Small intestine (tissue), 7 donors: ENCODE measurements at regions not wholly inside any gene's neighbourhood (a gene's known extent, or its start where the extent isn't known, plus 50 kb on each side); places are given as distances from the start of the nearest gene placed in this dataset.

Experiments
- DNase-seq, 2 donors: peaks; one replicate each; pipeline versions ENCODE4 v3.0.0 to v3.0.0-alpha.2; 2013
- FAIRE-seq: peaks from 2 replicates; lab custom pipeline; 2012; peaks lifted over from hg19 to GRCh38; lab: Jason Lieb, UNC
- H3K27ac ChIP-seq, 3 donors: one replicate each; pipeline ENCODE4 v1.5.1; 2013; ENCODE audit warnings: low read length in 2 of 3, mild to moderate bottlenecking in 2 of 3, control low read depth in 1 of 3, inconsistent platforms in 1 of 3, low read depth in 1 of 3, moderate library complexity in 1 of 3
- H3K27me3 ChIP-seq, 3 donors: one replicate each; pipeline ENCODE4 v1.6.1; 2013; ENCODE audit warnings: low read length in 3 of 3, inconsistent platforms in 1 of 3; ENCODE audit not compliant: control insufficient read depth in 3 of 3, insufficient read depth in 3 of 3
- H3K36me3 ChIP-seq, 3 donors: one replicate each; pipeline ENCODE4 v1.6.1; 2013; ENCODE audit warnings: low read length in 3 of 3, inconsistent platforms in 1 of 3, low read depth in 1 of 3, mild to moderate bottlenecking in 1 of 3, moderate library complexity in 1 of 3; ENCODE audit not compliant: control insufficient read depth in 3 of 3, insufficient read depth in 2 of 3
- H3K4me1 ChIP-seq, 3 donors: one replicate each; pipeline ENCODE4 v1.6.1; 2013; ENCODE audit warnings: low read length in 2 of 3, inconsistent platforms in 1 of 3, low read depth in 1 of 3, mild to moderate bottlenecking in 1 of 3, moderate library complexity in 1 of 3; ENCODE audit not compliant: control insufficient read depth in 3 of 3, insufficient read depth in 2 of 3
- H3K4me3 ChIP-seq, 3 donors: one replicate each; pipeline ENCODE4 v1.5.1; 2013; ENCODE audit warnings: low read length in 3 of 3, control low read depth in 1 of 3, inconsistent platforms in 1 of 3, low read depth in 1 of 3, mild to moderate bottlenecking in 1 of 3, moderate library complexity in 1 of 3
- H3K9me3 ChIP-seq, 2 donors: one replicate each; pipeline ENCODE4 v1.6.1; 2013; ENCODE audit warnings: low read depth in 1 of 2, low read length in 1 of 2; ENCODE audit not compliant: control insufficient read depth in 2 of 2, insufficient read depth in 1 of 2
- WGBS, 3 donors: extraction: QIAGEN DNeasy Blood & Tissue Kit; methylation state at CpG; one replicate each; pipeline ENCODE4 v1.1.7; 2013; 5-methylcytosine and 5-hydroxymethylcytosine counted together
- donor health status: healthy with polysubstance abuse.
- donor health status: control.
- donor health status: control.
- donor health status: Bipolar disorder and iron deficiency.
- donor health status: healthy.

DNA sequence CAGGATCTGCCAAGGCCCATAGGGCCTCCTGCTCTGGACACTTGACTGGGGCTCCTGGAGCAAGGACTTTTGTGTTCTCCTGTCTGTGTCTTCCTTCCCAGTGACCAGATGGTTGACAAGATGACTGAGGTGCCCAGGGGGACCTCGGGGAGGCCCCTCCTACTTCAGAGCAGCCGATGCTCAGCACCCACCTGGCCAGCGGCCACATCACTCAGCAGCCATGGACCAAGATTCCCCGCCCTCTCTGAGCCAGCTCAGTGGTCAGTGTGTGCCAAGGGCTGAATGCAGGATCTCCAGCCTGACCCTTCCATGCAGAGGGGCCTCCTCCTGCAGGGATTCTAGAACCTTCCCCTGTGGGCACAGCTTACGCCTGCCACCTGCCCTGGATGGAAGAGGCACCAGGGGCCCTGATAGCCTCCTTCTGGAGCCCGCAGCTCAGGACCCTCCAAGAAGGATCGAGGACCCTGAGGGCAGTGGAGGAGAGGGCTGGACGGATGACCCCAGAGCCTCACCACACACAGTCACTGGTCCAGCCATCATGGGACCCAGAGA lies 87.4 kb upstream of the GPC1 start:
- no peak for FAIRE-seq
- no peak for DNase-seq
- Histone ChIP-seq H3K36me3 (no peaks in the 10 kb centered on the region), H3K4me1 (no peaks in the 10 kb centered on the region), H3K27ac (no peak overlapping the region), H3K9me3 (peaks cover 0 to 10% of the 10 kb centered on the region in 2 donors), H3K4me3 (no peak overlapping the region), H3K27me3 (no peaks in the 10 kb centered on the region)
- 68 to 80% (median 75%) methylated on average over 7 to 8 of the region's 8 CpGs for WGBS, 3 donors

DNA sequence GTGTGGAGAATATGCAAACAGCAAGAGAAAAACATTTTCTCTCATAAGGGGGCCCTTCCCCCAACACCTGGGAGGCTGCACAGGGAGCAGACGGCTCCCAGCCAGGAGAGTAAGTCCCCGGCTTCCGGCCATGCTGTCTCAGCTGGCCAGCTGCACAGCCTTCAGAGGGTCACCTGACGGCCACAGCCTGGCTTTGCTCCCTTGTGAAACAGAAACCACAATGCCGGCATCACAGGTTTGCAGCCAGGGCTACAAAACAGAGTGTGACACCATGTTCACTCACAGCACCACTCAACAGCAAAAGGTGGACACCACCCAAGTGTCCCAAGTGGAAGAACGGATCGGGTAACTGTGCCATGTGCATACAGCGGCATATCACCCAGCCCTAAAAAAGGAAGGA lies 86.9 kb upstream of the GPC1 start:
- no peaks in the 10 kb centered on the region for H3K4me1 ChIP-seq
- DNase-seq (no peak), FAIRE-seq (no peak)
- 52 to 71% (median 52%) methylated on average over 8 of the region's 8 CpGs for WGBS, 3 donors
- no peak overlapping the region for H3K27ac ChIP-seq
- peaks cover 0 to 10% of the 10 kb centered on the region in 2 donors for H3K9me3 ChIP-seq
- no peaks in the 10 kb centered on the region for H3K36me3 ChIP-seq
- H3K4me3 ChIP-seq: no peak overlapping the region
- no peaks in the 10 kb centered on the region for H3K27me3 ChIP-seq

DNA sequence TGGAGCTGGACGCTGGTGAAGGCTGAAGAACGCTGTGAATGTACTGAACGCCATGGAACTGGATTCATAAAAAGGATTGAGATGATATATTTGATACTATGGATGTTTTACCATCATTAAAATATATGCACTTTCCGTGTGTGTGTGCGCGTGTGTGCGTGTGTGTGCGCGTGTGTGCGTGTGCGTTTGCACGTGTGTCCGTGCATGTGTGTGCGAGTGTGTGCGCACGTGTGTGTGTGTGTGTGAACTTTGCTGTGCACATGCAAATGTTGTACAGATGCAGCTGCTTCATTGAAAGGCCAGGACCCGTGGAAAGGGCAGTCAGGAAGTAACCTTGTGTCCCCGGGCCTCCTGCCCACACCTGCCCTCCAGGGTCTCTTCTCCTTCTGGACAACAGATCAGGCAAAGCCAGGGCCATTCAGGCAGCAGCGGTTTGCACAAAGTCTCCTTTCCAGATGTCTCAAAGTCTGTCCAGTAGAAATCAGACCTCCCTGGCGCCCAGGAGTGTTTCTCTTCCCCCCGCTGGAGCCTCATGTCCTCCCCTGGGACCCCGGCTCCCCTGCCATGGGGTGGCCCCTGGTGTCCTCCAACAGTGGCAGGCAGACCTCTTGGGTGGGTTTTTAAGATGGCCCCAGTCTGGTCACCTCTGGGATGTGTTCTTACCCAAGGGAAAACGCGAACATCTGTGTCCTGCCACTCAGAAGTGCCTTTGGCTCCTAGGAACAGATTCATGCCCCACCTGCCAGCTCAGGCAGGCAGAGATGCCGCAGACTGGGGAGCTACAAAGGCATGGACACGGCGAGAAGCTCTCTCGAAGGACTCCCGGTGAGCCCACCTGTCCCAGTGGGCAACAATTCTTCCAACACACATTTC lies 86.1 kb upstream of the GPC1 start:
- H3K4me1 ChIP-seq: no peaks in the 10 kb centered on the region
- FAIRE-seq: no peak
- H3K4me3 ChIP-seq: no peak overlapping the region
- H3K9me3 ChIP-seq: peaks cover 0 to 10% of the 10 kb centered on the region in 2 donors
- no peaks in the 10 kb centered on the region for H3K36me3 ChIP-seq
- no peak for DNase-seq
- 78 to 82% (median 80%) methylated on average over 29 of the region's 29 CpGs for WGBS, 3 donors
- no peaks in the 10 kb centered on the region for H3K27me3 ChIP-seq
- no peak overlapping the region for H3K27ac ChIP-seq

- Histone ChIP-seq H3K27ac (no peak overlapping the region), H3K4me1 (no peaks in the 10 kb centered on the region), H3K9me3 (peaks cover 0 to 7% of the 10 kb centered on the region in 2 donors), H3K36me3 (no peaks in the 10 kb centered on the region), H3K4me3 (no peak overlapping the region), H3K27me3 (no peaks in the 10 kb centered on the region)
- whole genome bisulfite sequencing, 3 donors: 89 to 91% (median 90%) methylated on average over 8 of the region's 8 CpGs
- FAIRE-seq (no peak), DNase-seq (no peak)
Observed at GRCh38 chr2:240350006-240350355, 85.5 kb upstream of the GPC1 start.

DNA sequence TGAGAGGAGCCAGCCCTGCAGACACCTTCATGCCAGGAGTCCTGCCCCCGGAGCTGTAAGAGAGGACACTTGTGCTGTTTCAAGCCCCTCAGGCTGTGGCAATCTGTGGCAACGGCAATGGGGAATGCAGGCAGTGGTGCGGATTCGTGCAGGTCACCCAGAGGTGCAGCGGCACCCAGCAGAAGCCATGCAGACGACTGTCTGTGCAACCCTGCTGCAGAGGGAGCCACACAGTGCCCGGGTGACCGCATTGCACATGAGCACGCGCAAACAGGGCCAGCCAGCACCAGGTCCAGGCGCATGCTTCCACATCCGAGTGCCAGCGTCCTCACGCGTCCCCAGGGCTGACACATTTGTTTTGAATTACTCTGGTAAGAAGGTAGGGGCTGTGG lies 84.8 kb upstream of the GPC1 start:
- Histone ChIP-seq H3K9me3 (peaks cover 0 to under 1% of the 10 kb centered on the region in 2 donors), H3K27me3 (no peaks in the 10 kb centered on the region), H3K27ac (no peak overlapping the region), H3K4me1 (no peaks in the 10 kb centered on the region), H3K36me3 (no peaks in the 10 kb centered on the region), H3K4me3 (no peak overlapping the region)
- DNase-seq (no peak), FAIRE-seq (no peak)
- WGBS, 3 donors: 85 to 91% (median 86%) methylated on average over 15 of the region's 15 CpGs

- FAIRE-seq (no peak), DNase-seq (no peak)
- Histone ChIP-seq H3K9me3 (no peaks in the 10 kb centered on the region), H3K27me3 (no peaks in the 10 kb centered on the region), H3K27ac (no peak overlapping the region), H3K36me3 (no peaks in the 10 kb centered on the region), H3K4me1 (no peaks in the 10 kb centered on the region), H3K4me3 (no peak overlapping the region)
- 52 to 76% (median 71%) methylated on average over 28 of the region's 28 CpGs for WGBS, 3 donors
Observed at GRCh38 chr2:240351088-240351741, 84.2 kb upstream of the GPC1 start.

GRCh38 chr2:240351826-240352426 lies 83.5 kb upstream of the GPC1 start:
- no peak for FAIRE-seq
- no peak for DNase-seq
- WGBS, 3 donors: 76 to 81% (median 78%) methylated on average over 14 of the region's 14 CpGs

DNA sequence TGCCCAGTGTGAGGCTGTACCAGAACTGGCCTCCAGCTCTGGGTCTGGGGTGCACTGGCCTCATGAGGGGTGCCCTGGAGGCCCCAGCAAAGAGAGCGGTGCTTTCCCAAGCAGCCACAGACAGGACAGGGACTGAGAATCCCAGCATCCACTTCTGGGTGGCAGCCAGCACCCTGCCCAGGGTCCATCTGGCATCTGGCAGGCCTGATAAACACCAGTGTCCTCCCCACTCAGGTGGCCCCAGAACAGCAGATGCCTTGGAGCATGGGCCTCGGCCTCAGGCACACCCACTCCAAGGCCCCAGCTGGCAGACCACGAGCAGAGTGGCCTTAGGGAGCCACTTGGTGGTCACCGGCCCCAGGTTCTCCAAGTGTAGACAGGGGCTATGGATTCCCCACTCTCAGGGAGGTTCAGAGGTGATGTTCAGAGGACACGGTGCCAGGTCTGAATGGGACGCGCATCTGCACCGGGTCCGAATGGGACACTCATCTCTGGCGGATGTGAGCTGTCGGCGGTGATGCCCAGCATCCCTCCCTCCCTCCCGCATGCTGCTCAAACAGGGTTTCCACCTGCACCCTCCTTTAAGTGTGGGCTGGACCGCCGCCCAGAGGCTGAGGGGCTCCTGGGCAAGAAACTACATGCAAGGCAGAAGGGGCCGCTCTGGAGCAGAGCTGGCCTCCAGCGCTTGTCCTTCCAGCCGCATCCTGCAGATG lies 82.2 kb upstream of the GPC1 start:
- Histone ChIP-seq H3K36me3 (no peaks in the 10 kb centered on the region), H3K27ac (no peak overlapping the region), H3K27me3 (no peaks in the 10 kb centered on the region), H3K4me1 (no peaks in the 10 kb centered on the region), H3K4me3 (no peak overlapping the region), H3K9me3 (no peaks in the 10 kb centered on the region)
- DNase-seq: no peak
- 83 to 90% (median 86%) methylated on average over 18 of the region's 18 CpGs for WGBS, 3 donors
- FAIRE-seq: no peak

More at GRCh38 chr2:240351826-240352426, 83.5 kb upstream of the GPC1 start:
- H3K36me3 ChIP-seq: no peaks in the 10 kb centered on the region
- H3K9me3 ChIP-seq: no peaks in the 10 kb centered on the region
- no peak overlapping the region for H3K27ac ChIP-seq
- no peak overlapping the region for H3K4me3 ChIP-seq
- no peaks in the 10 kb centered on the region for H3K27me3 ChIP-seq
- H3K4me1 ChIP-seq: no peaks in the 10 kb centered on the region
